BJ (cell line): ENCODE measurements at regions not wholly inside any gene's neighbourhood (a gene's known extent, or its start where the extent isn't known, plus 50 kb on each side); places are given as distances from the start of the nearest gene placed in this dataset.

Experiments used
- CTCF ChIA-PET: fragments of 350-600 bp; formaldehyde crosslinking; extraction: SDS; loops from one replicate; lab custom pipeline; 2021; ENCODE audit warnings: antibody characterized with exemption, inconsistent platforms; lab: Yijun Ruan, JAX
- POLR2A ChIA-PET: fragments of 300-600 bp; sonication (Branson Sonifier 250); formaldehyde crosslinking; extraction: SDS; loops from one replicate; lab custom pipeline; 2021; ENCODE audit warnings: antibody characterized with exemption; lab: Charles Lee
- DNase-seq: peaks from one replicate; pipeline ENCODE4 v3.0.0-alpha.2; 2011; ENCODE audit warnings: low read depth
- H3K27me3 ChIP-seq: 2 replicates; pipeline ENCODE4 v1.6.0; 2011; ENCODE audit warnings: low read length; ENCODE audit not compliant: control insufficient read depth, insufficient read depth
- H3K36me3 ChIP-seq: 2 replicates; pipeline ENCODE4 v1.5.1; 2011; ENCODE audit warnings: low read length; ENCODE audit not compliant: control insufficient read depth, insufficient read depth
- H3K4me3 ChIP-seq: 2 replicates; pipeline ENCODE4 v1.5.1; 2011; ENCODE audit warnings: low read depth, mild to moderate bottlenecking, control low read depth, low read length
- TF ChIP-seq, protein P1 (sequence below): IDR thresholded peaks from 2 replicates; pipeline ENCODE4 v1.5.1; 2011; ENCODE audit warnings: low read depth, mild to moderate bottlenecking, control low read depth, inconsistent platforms, low read length, moderate library complexity; ENCODE audit not compliant: insufficient read depth

DNA sequence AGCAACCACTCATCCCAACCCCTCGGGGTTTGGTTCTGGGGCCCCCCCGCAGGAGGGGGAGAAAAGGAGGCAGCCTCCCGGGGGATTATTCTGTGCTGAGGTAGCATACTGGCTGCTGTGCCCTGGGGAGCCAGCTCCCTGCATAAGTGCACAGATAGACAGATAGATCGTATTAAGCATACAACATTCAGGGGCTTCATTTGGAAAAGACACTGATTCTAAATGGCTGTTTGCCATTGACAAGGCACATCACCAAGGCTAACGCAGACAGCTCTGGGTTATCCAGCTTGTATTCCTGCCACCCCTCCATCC, 547.9 kb downstream of the BUD13 start:
- H3K4me3 ChIP-seq: no peak overlapping the region
- no peak for DNase-seq
- ChIA-PET CTCF (interaction anchor here (0.7 to 1.9 kb wide), 8 partner anchors 8 to 1450 kb away, joined by 3 to 9 read pairs (median 4); no protein-coding TSS in a partner anchor), POLR2A (no interaction called here)
- TF ChIP-seq, protein P1, sequence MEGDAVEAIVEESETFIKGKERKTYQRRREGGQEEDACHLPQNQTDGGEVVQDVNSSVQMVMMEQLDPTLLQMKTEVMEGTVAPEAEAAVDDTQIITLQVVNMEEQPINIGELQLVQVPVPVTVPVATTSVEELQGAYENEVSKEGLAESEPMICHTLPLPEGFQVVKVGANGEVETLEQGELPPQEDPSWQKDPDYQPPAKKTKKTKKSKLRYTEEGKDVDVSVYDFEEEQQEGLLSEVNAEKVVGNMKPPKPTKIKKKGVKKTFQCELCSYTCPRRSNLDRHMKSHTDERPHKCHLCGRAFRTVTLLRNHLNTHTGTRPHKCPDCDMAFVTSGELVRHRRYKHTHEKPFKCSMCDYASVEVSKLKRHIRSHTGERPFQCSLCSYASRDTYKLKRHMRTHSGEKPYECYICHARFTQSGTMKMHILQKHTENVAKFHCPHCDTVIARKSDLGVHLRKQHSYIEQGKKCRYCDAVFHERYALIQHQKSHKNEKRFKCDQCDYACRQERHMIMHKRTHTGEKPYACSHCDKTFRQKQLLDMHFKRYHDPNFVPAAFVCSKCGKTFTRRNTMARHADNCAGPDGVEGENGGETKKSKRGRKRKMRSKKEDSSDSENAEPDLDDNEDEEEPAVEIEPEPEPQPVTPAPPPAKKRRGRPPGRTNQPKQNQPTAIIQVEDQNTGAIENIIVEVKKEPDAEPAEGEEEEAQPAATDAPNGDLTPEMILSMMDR: no peak
- no peaks in the 10 kb centered on the region for H3K36me3 ChIP-seq
- no peaks in the 10 kb centered on the region for H3K27me3 ChIP-seq

DNA sequence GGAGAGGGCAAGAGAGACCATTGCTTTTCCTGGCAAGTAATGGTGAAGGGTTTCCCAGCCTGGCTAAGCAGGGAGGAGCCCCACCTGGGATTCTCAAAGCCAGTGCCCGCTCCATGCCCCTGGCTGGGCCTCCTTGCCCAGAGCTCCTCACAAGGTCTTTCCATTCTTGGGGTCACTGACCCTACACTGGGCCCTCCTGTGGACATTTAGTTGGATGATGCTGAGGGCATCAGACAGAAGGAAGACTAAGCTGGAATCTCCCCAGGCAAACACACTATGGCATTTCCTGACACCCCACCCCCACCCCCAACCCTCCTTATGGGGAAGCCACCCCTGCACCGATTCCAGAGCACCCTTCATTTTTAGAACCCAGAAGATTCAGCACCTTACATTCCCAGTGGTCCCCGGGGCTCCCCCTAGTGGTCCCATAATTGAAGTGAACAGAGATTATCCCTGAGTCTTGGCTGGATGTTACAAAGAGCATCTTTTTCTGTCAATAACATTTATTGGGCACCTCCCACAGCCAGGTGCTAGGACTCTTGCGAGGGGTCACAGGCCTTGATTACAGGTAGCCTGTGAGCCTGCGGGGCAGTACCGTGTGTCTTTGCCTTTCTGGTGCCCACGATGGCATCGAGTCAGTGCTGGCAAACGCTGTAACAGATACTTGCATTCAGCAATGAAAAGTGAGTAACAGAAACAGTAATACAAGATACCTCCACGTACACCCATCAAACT, 548.5 kb downstream of the BUD13 start:
- Histone ChIP-seq H3K27me3 (no peaks in the 10 kb centered on the region), H3K4me3 (no peak overlapping the region), H3K36me3 (no peaks in the 10 kb centered on the region)
- TF ChIP-seq, protein P1: peak; percentile 79
- ChIA-PET POLR2A (no interaction called here), CTCF (interaction anchor here (0.5 to 1.9 kb wide), 14 partner anchors 8 to 1450 kb away, joined by 3 to 9 read pairs (median 3); no protein-coding TSS in a partner anchor)
- no peak for DNase-seq

DNA sequence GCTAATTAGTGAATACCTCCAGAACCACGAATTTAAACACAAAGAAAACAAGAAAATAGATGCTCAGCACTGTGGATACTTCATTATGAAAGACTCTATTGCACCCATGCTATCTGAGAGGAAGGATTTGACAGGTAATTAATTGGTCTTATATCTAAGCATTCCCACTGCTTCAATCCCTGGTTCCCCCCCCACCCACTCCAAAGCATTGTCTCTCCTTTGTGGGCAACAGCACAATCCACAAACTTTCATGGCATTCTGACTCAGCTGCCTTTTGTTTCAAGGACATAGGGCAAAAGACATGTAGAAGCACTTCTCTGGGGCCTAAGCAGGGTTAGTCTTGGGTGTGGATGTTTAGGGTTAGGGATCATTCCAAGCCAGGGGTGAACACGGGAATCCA, 551.4 kb downstream of the BUD13 start:
- no peak for DNase-seq
- POLR2A ChIA-PET: no interaction called here
- H3K36me3 ChIP-seq: no peaks in the 10 kb centered on the region
- CTCF ChIA-PET: no interaction called here
- no peak overlapping the region for H3K4me3 ChIP-seq
- no peaks in the 10 kb centered on the region for H3K27me3 ChIP-seq
- TF ChIP-seq, protein P1: no peak

- no peaks in the 10 kb centered on the region for H3K27me3 ChIP-seq
- no peaks in the 10 kb centered on the region for H3K36me3 ChIP-seq
- H3K4me3 ChIP-seq: no peak overlapping the region
- DNase-seq: no peak
- ChIA-PET POLR2A (no interaction called here), CTCF (interaction anchor here (1.8 to 4.2 kb wide), 2 partner anchors 9 to 472 kb away, joined by 6 to 20 read pairs; no protein-coding TSS in a partner anchor)
- TF ChIP-seq, protein P1: no peak
Observed at GRCh38 chr11:116219171-116219635, 553.6 kb downstream of the BUD13 start.

- Histone ChIP-seq H3K27me3 (no peaks in the 10 kb centered on the region), H3K4me3 (no peak overlapping the region), H3K36me3 (no peaks in the 10 kb centered on the region)
- ChIA-PET CTCF (interaction anchor here (0.7 to 4.2 kb wide), 14 partner anchors 8 to 1443 kb away, joined by 3 to 20 read pairs (median 4); no protein-coding TSS in a partner anchor), POLR2A (no interaction called here)
- TF ChIP-seq, protein P1: no peak
- DNase-seq: no peak
Observed at GRCh38 chr11:116217441-116217840, 555.3 kb downstream of the BUD13 start.
